Activated CD8-positive, alpha-beta memory T cell treated with anti-CD3 and anti-CD28 coated beads for 36 hours (primary cell): ENCODE measurements at regions not wholly inside any gene's neighbourhood (a gene's known extent, or its start where the extent isn't known, plus 50 kb on each side); places are given as distances from the start of the nearest gene placed in this dataset.
"Not testable (repeated sequence)": the region's sequence is repeated elsewhere in the genome, so short reads cannot be mapped to it uniquely, and the experiment has no call there.

Experiments used
- CTCF ChIA-PET: fragments of 350-600 bp; sonication (Branson Sonifier 250); formaldehyde crosslinking; loops from one replicate; lab custom pipeline; 2021; ENCODE audit warnings: antibody characterized with exemption; lab: Charles Lee
- POLR2A ChIA-PET: fragments of 350-600 bp; sonication (Branson Sonifier 250); formaldehyde crosslinking; loops from one replicate; lab custom pipeline; 2021; ENCODE audit warnings: antibody characterized with exemption; lab: Charles Lee

DNA sequence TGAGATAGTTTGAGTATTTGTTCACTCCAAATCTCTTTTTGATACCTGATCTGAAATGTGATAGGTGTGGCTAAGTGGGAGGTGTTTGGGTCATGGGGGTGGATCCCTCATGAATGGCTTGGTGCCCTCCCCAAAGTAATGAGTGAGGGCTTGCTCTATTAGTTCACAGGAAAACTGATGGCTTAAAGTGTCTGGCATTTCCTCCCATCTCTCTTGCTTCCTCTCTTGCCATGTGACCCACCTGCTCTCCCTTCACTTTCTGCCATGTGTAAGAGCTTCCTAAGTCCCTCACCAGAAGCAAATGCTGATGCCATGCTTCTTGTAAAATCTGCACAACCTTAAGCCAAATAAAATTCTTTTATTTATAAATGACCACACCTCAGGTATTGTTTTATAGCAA is 61.1 kb downstream of the MAD2L1 start:
- CTCF ChIA-PET = no interaction called here

DNA sequence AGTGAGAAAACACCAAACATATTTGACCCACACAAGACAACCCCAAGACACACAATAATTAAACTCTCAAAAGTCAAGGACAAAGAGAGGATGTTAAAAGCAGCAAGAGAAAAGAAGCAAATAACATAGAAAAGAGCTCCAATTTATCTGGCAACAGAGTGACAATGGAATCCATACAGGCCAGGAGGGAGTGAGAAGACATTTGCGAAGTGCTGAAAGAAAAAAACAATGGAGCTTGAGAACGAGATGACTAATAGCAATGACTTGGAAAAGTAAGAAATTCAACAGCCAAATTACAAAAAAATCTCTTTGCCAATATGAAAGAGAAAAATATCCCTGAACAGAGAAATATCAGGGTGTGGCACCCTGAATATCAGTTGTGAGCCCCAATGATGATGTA is 61.6 kb downstream of the MAD2L1 start:
- CTCF ChIA-PET = no interaction called here
- POLR2A ChIA-PET = no interaction called here

More for the DNA sequence above, 61.1 kb downstream of the MAD2L1 start:
- POLR2A ChIA-PET = no interaction called here

- ChIA-PET POLR2A (no interaction called here), CTCF (no interaction called here)
These were observed 62.6 kb downstream of the MAD2L1 start for GRCh38 chr4:120004054-120004453.

- ChIA-PET CTCF (no interaction called here), POLR2A (no interaction called here)
These were observed 63.5 kb downstream of the MAD2L1 start for GRCh38 chr4:120003193-120003592.

DNA sequence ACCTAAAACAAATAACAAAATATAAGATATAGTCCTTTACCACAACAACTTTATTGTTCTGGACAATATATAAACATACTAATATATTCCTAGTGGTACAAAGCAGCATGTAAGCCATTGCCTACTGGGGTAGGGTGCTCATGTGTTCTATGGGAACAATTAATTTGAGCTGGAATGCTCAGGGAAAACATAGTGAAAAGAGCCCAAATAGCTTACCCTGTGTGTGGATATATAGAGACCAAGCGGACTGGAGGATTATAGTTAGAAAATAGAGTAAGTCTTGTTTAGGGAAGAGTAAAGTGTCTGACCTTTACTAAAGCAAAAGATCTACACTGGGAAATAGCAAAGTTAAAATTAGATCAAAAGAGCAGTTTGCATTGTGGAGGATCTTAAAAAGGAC is 64.8 kb downstream of the MAD2L1 start:
- POLR2A ChIA-PET = no interaction called here

GRCh38 chr4:120000591-120001296 is 65.9 kb downstream of the MAD2L1 start:
- CTCF ChIA-PET = no interaction called here
- POLR2A ChIA-PET = no interaction called here

More for the DNA sequence above, 64.8 kb downstream of the MAD2L1 start:
- CTCF ChIA-PET = no interaction called here

DNA sequence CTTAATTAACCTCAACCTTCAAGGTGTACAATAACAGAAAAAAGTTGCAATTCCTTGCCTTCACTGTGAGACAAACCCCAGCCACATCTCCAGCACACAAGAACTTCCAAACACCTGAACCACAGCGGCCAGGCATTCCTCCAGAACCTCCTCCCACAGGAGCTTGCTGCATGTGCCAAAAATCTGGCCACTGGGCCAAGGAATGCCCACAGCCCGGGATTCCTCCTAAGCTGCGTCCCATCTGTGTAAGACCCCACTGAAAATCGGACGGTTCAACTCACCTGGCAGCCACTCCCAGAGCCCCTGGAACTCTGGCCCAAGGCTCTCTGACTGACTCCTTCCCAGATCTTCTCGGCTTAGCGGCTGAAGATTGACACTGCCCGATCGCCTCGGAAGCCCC is 70.6 kb downstream of the MAD2L1 start:
- CTCF ChIA-PET, POLR2A ChIA-PET: not testable (repeated sequence)

GRCh38 chr4:119984996-119985395 is 81.7 kb downstream of the MAD2L1 start:
- ChIA-PET CTCF (no interaction called here), POLR2A (no interaction called here)

DNA sequence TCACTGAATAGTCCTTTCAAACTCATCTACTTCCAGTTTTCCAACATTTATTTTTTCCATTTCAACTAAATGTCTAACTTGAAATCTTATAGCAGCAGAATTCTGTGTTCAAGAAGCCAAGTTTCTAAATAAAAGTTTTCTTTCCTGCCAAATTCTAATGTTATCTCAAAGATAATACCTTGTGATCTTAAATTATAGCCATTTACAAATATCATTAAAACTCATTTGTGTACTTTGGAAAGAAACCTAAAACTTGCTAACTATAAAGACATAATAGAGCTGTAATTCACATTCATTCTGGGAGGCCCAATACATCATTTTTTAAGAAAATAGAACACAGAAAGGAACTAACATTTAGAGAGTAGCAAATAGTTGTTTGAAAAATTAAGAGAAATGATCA is 83.9 kb downstream of the MAD2L1 start:
- ChIA-PET CTCF (no interaction called here), POLR2A (interaction anchor here (0.6 kb wide), 1 partner anchor 43 kb away, joined by 3 read pairs; no protein-coding TSS in a partner anchor)

DNA sequence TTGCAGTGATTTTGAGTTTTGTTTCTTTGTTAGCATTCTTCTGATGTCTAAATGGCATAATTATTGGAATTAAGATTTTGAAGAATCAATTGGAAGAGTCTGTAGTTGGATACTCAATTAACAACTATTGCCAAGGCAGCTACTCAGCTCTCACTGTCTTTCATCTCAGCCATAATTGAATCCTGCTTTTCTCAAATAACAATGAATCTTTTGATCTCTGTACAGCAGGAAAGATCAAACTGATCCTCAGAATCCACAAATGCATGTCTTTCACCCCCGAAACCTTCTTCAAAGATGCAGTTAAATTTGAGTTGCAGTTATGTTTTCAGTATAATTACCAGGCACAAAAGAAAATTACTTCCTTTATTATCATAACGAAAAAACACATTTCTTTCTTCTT is 86.2 kb downstream of the MAD2L1 start:
- CTCF ChIA-PET = no interaction called here
- POLR2A ChIA-PET = no interaction called here

GRCh38 chr4:119977076-119977940 is 89.3 kb downstream of the MAD2L1 start:
- CTCF ChIA-PET = no interaction called here
- POLR2A ChIA-PET = no interaction called here

DNA sequence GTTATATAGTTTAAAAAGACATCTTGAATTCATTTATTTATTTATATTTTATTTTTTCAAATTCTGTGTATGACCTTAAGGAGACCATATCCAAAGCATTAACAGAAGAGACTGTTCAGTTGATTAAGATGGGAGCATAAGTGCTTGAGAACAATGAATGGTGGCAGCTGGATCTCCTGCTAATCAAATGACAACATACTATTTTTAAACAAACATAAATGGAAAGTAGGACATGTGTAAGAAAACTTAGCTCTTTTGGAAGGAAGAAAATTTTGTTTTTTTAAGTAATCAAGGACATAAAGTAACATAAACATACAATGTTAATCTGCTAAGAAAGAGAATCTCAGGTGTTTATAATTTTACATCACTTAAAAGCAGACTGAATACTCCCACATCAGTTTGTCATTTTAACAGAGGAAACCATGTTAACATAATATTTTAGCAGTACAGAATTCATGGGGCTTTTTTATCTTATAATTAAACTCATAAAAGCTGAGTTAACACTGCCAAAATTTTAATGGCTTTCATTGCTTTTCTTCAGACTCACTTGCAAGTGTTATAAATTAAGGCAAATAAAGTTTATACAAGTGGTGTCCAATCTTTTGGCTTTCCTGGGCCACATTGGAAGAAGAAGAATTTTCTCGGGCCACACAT is 95.1 kb downstream of the MAD2L1 start:
- ChIA-PET POLR2A (no interaction called here), CTCF (no interaction called here)

- POLR2A ChIA-PET = no interaction called here
- CTCF ChIA-PET = no interaction called here
These were observed 104.0 kb downstream of the MAD2L1 start for GRCh38 chr4:119962631-119963030.

DNA sequence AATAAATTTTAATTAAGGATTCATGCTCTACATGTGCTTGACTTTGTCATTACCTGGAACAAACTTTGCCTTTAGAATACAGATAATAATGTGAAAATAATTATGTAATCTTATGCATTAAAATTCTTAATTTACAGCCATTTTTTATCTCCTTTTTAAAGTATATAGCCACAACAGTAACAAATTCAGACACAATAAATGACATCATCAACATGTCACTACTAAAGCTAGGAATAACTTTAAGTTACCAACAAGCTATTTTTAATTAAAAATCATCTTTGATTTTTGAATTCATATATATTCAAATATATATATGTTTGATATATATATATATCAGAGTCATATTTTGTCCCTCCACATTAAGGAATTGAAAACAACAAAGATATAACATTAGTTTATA is 107.7 kb downstream of the MAD2L1 start:
- POLR2A ChIA-PET = no interaction called here
- CTCF ChIA-PET = no interaction called here

DNA sequence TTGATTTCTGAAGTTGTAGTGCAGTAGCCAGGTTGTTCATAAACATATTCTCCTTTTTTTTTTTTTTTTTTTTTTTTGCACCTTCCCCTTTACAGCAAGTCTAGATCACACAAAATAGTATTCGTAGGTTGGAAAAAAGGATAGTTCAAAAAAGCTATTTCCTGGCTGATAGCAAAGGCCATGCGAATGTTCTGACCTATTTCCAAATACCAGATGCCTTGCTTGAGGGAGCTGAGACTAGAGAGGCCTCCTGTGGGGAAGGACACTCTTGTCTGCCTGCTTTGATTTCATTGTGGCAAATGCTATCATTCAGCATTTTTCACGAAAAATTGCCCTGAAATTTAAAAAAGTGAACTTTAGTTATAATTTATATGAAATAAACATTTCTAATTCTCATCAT is 111.4 kb downstream of the MAD2L1 start:
- POLR2A ChIA-PET = no interaction called here
- CTCF ChIA-PET = interaction anchor here (0.7 kb wide), 1 partner anchor 789 kb away, joined by 3 read pairs; no protein-coding TSS in a partner anchor

- CTCF ChIA-PET = interaction anchor here (0.7 kb wide), 1 partner anchor 788 kb away, joined by 3 read pairs; no protein-coding TSS in a partner anchor
- POLR2A ChIA-PET = not testable (repeated sequence)
These were observed 112.2 kb downstream of the MAD2L1 start for GRCh38 chr4:119954487-119954886.

DNA sequence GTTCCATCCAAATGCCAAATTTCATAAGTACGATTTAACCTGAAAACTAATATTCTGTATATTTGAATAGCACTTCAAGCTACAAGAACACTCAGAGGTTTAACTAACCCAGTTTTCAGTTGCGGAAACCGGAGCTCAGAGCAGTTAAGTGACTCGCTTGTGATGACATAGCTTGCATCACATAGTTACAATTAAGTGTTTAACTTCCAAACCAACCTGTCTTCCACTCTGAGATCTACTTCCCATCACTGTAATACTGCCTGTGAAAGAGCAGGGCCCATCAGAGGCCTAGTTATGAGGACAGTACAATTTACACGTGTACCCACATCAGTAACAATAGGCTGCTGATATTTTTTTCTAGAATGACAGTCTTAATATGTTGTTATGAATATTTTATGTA is 120.3 kb downstream of the MAD2L1 start:
- ChIA-PET CTCF (no interaction called here), POLR2A (no interaction called here)

DNA sequence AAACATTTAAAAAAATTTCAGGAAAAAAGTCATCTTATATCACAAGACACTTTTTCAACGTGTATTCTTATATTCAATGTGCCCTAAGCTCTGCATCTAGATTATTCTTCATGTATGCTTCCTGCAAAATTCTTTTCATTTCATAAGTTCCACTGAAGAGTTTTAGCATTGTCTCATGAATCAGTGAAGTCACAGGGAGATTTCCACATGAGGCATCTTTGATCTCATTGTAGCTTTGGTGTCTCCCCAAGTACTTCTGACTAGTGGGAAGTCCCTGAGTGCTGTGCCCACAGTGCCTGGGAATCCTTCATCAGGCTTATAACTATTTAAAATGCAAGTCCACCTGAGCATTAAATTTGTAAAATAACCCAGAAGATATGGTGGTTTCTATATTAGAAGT is 123.8 kb downstream of the MAD2L1 start:
- ChIA-PET POLR2A (no interaction called here), CTCF (no interaction called here)

DNA sequence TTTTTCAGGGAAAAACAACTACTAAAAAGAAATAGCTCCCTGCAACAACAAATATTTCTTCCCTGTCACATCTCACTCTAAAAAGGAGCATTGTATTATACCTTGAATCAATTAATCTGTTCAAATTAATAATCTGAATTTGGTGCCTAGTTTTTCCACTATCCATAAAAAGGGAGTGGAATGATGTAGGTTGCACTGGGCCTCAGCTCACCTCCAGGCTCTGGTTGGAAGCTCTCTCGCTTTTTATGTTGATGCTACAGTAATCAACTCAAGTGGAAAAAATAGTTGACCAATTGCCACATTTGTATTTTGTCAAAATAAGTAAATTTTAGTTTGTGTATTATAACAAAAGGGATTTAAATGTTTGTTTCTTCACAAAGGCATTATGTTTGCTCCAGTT is 126.1 kb downstream of the MAD2L1 start:
- CTCF ChIA-PET = no interaction called here
- POLR2A ChIA-PET = no interaction called here
